GM12878 (cell line): ENCODE measurements at regions not wholly inside any gene's neighbourhood (a gene's known extent, or its start where the extent isn't known, plus 50 kb on each side); places are given as distances from the start of the nearest gene placed in this dataset.

Experiments
- ATAC-seq: fragments of 200-7000 bp; cut with Tn5 transposase; 3 replicates; pipeline ENCODE4 v1.9.1; 2020; ENCODE audit warnings: mild to moderate bottlenecking, moderate library complexity
- BruUV-seq: library from RNA; stranded (reverse); fragments of 400-500 nt; replicated peaks from 2 replicates; lab custom pipeline; 2021; lab: Mats Ljungman, UMichigan
- CTCF ChIA-PET: fragments of 300-600 bp; sonication (Branson Sonifier 250); formaldehyde crosslinking; extraction: SDS; loops from one replicate; lab custom pipeline; 2021; ENCODE audit warnings: inconsistent platforms; lab: Yijun Ruan, JAX
- POLR2A ChIA-PET: fragments of 350-600 bp; formaldehyde crosslinking; extraction: SDS; loops from one replicate; lab custom pipeline; 2021; ENCODE audit warnings: inconsistent platforms; lab: Charles Lee
- RAD21 ChIA-PET: fragments of 300-600 bp; sonication (Branson Sonifier 250); formaldehyde crosslinking; loops from one replicate; lab custom pipeline; 2023; ENCODE audit warnings: antibody characterized with exemption; ENCODE audit not compliant: unreplicated experiment; lab: Charles Lee
- SMC1A ChIA-PET: fragments of 300-600 bp; sonication (Branson Sonifier 250); formaldehyde crosslinking; loops from one replicate; lab custom pipeline; 2023; ENCODE audit not compliant: unreplicated experiment, uncharacterized antibody; lab: Charles Lee
- DNase-seq: peaks from one replicate; pipeline ENCODE4 v3.0.0-alpha.2; 2011; ENCODE audit warnings: low read depth, low spot score
- FAIRE-seq: peaks from 3 replicates; lab custom pipeline; 2011; peaks lifted over from hg19 to GRCh38; lab: Jason Lieb, UNC
- H2AFZ ChIP-seq: 2 replicates; pipeline ENCODE4 v1.6.0; 2011; ENCODE audit warnings: low read depth, low read length, control low read depth; ENCODE audit not compliant: control insufficient read depth
- H3K27ac ChIP-seq: 2 replicates; pipeline ENCODE4 v1.5.1; 2011; ENCODE audit warnings: control low read depth; ENCODE audit not compliant: control insufficient read depth, insufficient read depth
- H3K27me3 ChIP-seq, 2 experiments: replicated peaks in 1 of 2; 2 replicates each; pipeline versions ENCODE4 v1.6.0 to v1.6.1; 2011; ENCODE audit warnings: low read length in 1 of 2; ENCODE audit not compliant: control insufficient read depth in 2 of 2, insufficient read depth in 2 of 2
- H3K36me3 ChIP-seq, 2 experiments: 2 replicates each; pipeline ENCODE4 v1.5.1; 2011; ENCODE audit warnings: low read length in 1 of 2; ENCODE audit not compliant: control insufficient read depth in 2 of 2, insufficient read depth in 2 of 2
- H3K4me1 ChIP-seq: 2 replicates; pipeline ENCODE4 v1.6.1; 2011; ENCODE audit warnings: mild to moderate bottlenecking, low read length, moderate library complexity, mixed read lengths; ENCODE audit not compliant: control insufficient read depth, insufficient read depth
- H3K4me2 ChIP-seq: 2 replicates; pipeline ENCODE4 v1.6.0; 2011; ENCODE audit warnings: control low read depth; ENCODE audit not compliant: control insufficient read depth, insufficient read depth
- H3K4me3 ChIP-seq: fragments of 200-600 bp; sonication (generic); 2 replicates; pipeline ENCODE4 v1.5.1; 2016
- H3K79me2 ChIP-seq: 2 replicates; pipeline ENCODE4 v1.6.0; 2011; ENCODE audit warnings: low read length; ENCODE audit not compliant: control insufficient read depth, insufficient read depth
- H3K9ac ChIP-seq: 2 replicates; pipeline ENCODE4 v1.8.0; 2011; ENCODE audit warnings: low read length, control low read depth, mixed read lengths; ENCODE audit not compliant: control insufficient read depth, insufficient read depth
- H3K9me3 ChIP-seq: replicated peaks from 3 replicates; pipeline ENCODE4 v1.5.1; 2011; ENCODE audit warnings: mild to moderate bottlenecking, low read length; ENCODE audit not compliant: control insufficient read depth, insufficient read depth
- H4K20me1 ChIP-seq: 2 replicates; pipeline ENCODE4 v1.6.0; 2011; ENCODE audit not compliant: control insufficient read depth, insufficient read depth
- WGBS: methylation state at CpG from one replicate; pipeline ENCODE4 v1.1.6; 2016; ENCODE audit warnings: low lambda C conversion rate; ENCODE audit not compliant: insufficient replicate concordance, insufficient coverage; ENCODE audit errors: missing lambda C conversion rate; 5-methylcytosine and 5-hydroxymethylcytosine counted together
- in situ Hi-C: fragments of 300-500 bp; cut with MboI; formaldehyde crosslinking; loops from 9 replicates; pipeline ENCODE4 v1.14.3; 2018; ENCODE audit warnings: mixed read lengths
- intact Hi-C: fragments of 100-400 bp; cut with micrococcal nuclease; formaldehyde crosslinking; loops from one replicate; pipeline ENCODE4 v1.14.2; 2022; ENCODE audit not compliant: unreplicated experiment
- TF ChIP-seq, protein P1 (sequence below): fragments of 150-350 bp; IDR thresholded peaks from 2 replicates; pipeline ENCODE4 v1.6.1; 2016; ENCODE audit warnings: low read depth, low read length
- TF ChIP-seq, protein P2 (sequence below): fragments of 450-650 bp; IDR thresholded peaks from 2 replicates; pipeline ENCODE4 v1.6.1; 2014; ENCODE audit warnings: mild to moderate bottlenecking

DNA sequence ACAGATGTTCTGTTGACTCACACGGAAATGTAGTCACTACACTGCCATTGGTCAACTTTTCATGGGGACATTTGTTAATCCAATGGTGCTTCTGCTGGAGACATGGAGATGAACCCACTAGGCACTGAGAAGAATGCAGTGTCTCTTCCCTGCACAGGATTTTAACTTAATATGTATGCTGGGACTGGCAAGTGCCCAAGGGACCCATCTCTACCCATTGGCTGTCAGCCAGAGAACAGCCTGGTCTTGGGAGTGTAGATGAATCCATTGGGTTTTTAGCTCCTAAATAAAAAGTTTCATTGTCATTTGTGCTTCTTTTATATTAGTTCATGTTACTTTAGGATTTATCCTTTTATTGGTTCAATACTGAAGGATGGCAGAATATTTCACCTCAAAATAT, 195.8 kb upstream of the CDH6 start:
- Histone ChIP-seq H3K27me3 (no peaks in the 10 kb centered on the region), H3K79me2 (no peaks in the 10 kb centered on the region), H2AFZ (no peak overlapping the region), H3K27ac (no peak overlapping the region), H4K20me1 (no peaks in the 10 kb centered on the region), H3K4me1 (no peaks in the 10 kb centered on the region), H3K4me2 (no peak overlapping the region), H3K9ac (no peak overlapping the region), H3K36me3 (no peaks in the 10 kb centered on the region), H3K4me3 (no peak overlapping the region), H3K9me3 (no peaks in the 10 kb centered on the region)
- ATAC-seq (no peak), FAIRE-seq (no peak), DNase-seq (no peak)
- no TSS peak for BruUV-seq
- WGBS: 4% methylated on average over 1 of the region's 1 CpG
- RAD21 ChIA-PET: interaction anchor here (0.6 kb wide), 1 partner anchor 1055 kb away, joined by 3 read pairs; no protein-coding TSS in a partner anchor
- SMC1A ChIA-PET: no interaction called here
- intact Hi-C loops: no loop called here
- TF ChIP-seq, protein P1, sequence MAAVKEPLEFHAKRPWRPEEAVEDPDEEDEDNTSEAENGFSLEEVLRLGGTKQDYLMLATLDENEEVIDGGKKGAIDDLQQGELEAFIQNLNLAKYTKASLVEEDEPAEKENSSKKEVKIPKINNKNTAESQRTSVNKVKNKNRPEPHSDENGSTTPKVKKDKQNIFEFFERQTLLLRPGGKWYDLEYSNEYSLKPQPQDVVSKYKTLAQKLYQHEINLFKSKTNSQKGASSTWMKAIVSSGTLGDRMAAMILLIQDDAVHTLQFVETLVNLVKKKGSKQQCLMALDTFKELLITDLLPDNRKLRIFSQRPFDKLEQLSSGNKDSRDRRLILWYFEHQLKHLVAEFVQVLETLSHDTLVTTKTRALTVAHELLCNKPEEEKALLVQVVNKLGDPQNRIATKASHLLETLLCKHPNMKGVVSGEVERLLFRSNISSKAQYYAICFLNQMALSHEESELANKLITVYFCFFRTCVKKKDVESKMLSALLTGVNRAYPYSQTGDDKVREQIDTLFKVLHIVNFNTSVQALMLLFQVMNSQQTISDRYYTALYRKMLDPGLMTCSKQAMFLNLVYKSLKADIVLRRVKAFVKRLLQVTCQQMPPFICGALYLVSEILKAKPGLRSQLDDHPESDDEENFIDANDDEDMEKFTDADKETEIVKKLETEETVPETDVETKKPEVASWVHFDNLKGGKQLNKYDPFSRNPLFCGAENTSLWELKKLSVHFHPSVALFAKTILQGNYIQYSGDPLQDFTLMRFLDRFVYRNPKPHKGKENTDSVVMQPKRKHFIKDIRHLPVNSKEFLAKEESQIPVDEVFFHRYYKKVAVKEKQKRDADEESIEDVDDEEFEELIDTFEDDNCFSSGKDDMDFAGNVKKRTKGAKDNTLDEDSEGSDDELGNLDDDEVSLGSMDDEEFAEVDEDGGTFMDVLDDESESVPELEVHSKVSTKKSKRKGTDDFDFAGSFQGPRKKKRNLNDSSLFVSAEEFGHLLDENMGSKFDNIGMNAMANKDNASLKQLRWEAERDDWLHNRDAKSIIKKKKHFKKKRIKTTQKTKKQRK: no peak
- TF ChIP-seq, protein P2, sequence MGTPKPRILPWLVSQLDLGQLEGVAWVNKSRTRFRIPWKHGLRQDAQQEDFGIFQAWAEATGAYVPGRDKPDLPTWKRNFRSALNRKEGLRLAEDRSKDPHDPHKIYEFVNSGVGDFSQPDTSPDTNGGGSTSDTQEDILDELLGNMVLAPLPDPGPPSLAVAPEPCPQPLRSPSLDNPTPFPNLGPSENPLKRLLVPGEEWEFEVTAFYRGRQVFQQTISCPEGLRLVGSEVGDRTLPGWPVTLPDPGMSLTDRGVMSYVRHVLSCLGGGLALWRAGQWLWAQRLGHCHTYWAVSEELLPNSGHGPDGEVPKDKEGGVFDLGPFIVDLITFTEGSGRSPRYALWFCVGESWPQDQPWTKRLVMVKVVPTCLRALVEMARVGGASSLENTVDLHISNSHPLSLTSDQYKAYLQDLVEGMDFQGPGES: no peak
- CTCF ChIA-PET: interaction anchor here (0.5 kb wide), 1 partner anchor 38 kb away, joined by 4 read pairs; no protein-coding TSS in a partner anchor
- POLR2A ChIA-PET: no interaction called here
- in situ Hi-C loops: no loop called here
